ENCODE measurements at regions not wholly inside any gene's neighbourhood (a gene's known extent, or its start where the extent isn't known, plus 50 kb on each side); places are given as distances from the start of the nearest gene placed in this dataset.
A peak's percentile ranks its signal among the peaks of the same experiment; 100 is the strongest.

DNA sequence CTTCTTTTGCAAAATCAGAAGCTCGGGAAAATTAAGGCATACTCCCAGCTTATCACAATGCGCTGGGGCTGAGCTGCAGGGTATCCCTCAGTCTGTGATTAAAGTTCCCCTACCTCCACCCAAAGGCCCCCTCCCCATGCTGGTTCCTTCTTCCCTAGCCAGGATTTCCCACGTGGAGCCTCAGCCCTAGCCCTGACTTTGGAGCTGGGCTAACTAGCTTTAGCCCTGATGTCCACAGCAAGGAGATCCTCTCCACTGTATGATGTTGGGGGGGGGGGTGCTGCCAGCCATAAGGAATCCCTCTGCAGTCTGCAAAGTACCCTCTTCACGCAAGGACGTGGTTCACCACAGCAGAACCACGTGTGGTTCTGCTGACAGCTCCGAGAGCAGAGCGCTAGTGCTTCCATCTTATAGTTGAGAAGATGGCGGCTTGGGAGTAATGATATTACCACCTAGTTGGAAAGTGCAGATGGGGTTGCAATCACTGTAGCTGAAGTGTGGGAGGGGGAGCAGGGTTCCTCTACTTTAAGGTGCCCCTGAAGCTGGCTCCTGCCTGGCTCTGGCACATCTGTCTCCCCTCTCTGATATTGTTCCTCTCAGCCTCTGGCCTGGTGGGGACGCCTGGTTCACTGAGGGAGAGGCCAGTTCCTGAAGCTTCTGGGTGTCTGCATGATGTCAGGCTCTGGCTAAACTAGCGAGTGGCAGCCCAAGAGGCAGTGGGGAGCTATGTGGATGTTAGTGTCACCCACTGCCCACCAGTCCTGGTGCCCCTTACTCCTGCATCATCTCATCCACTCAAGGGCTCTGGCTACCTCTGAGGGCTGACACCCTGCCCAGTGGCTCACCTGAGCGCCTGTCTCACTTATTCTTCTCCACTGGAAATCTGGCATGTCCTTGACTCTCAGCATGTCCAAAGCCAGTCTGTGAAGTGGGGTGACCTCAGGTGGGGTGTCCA is 270.7 kb downstream of the RPS24 start:
- Histone ChIP-seq H3K36me3 (ENCODE audit: insufficient read depth, low read length) (no peaks in the 10 kb centered on the region), H3K27ac (ENCODE audit: low read depth, low read length, poor library complexity, severe bottlenecking) (no peak overlapping the region), H3K4me2 (ENCODE audit: low read length) (peak overlapping the region; percentile 78; the same call in 1 of the 2 replicates), H2AFZ (ENCODE audit: low read length) (peak overlapping the region; percentile 7; the same call in 1 of the 2 replicates), H3K9me3 (ENCODE audit: low read length) (peaks cover 11% of the 10 kb centered on the region; the same call in 1 of the 2 replicates), H3K4me3 (ENCODE audit: low read depth, low read length, poor library complexity, severe bottlenecking) (no peak overlapping the region), H3K4me1 (ENCODE audit: insufficient read depth, low read length, poor library complexity, severe bottlenecking) (peaks cover 26% of the 10 kb centered on the region), H4K20me1 (ENCODE audit: insufficient read depth, low read length) (no peaks in the 10 kb centered on the region), H3K9me2 (ENCODE audit: insufficient read depth, low read length) (no peaks in the 10 kb centered on the region), H3K79me2 (ENCODE audit: insufficient read depth, low read depth, low read length) (no peaks in the 10 kb centered on the region)
- no TSS peak for BruUV-seq (replicated peaks)
- CTCF ChIA-PET (ENCODE audit: unreplicated experiment) = no interaction called here
- intact Hi-C loops (cut with micrococcal nuclease; ENCODE audit: unreplicated experiment) = loop anchor here (5.0 kb wide), 2 partner anchors 893 to 1298 kb away; no protein-coding TSS in a partner anchor
- POLR2A ChIA-PET = interaction anchor here (0.5 to 1.4 kb wide), 3 partner anchors 9 to 55 kb away, joined by 3 to 4 read pairs (median 3); no protein-coding TSS in a partner anchor
- no peak for TF ChIP-seq EZH2phosphoT487 (IDR thresholded peaks at IDR 0.05; ENCODE audit: borderline replicate concordance, low read depth, low read length)
- TF ChIP-seq, protein P1, sequence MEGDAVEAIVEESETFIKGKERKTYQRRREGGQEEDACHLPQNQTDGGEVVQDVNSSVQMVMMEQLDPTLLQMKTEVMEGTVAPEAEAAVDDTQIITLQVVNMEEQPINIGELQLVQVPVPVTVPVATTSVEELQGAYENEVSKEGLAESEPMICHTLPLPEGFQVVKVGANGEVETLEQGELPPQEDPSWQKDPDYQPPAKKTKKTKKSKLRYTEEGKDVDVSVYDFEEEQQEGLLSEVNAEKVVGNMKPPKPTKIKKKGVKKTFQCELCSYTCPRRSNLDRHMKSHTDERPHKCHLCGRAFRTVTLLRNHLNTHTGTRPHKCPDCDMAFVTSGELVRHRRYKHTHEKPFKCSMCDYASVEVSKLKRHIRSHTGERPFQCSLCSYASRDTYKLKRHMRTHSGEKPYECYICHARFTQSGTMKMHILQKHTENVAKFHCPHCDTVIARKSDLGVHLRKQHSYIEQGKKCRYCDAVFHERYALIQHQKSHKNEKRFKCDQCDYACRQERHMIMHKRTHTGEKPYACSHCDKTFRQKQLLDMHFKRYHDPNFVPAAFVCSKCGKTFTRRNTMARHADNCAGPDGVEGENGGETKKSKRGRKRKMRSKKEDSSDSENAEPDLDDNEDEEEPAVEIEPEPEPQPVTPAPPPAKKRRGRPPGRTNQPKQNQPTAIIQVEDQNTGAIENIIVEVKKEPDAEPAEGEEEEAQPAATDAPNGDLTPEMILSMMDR (conservative IDR thresholded peaks at IDR 0.05; ENCODE audit: low read length) = no peak
- DNase-seq (ENCODE audit: low spot score) = no peak

DNA sequence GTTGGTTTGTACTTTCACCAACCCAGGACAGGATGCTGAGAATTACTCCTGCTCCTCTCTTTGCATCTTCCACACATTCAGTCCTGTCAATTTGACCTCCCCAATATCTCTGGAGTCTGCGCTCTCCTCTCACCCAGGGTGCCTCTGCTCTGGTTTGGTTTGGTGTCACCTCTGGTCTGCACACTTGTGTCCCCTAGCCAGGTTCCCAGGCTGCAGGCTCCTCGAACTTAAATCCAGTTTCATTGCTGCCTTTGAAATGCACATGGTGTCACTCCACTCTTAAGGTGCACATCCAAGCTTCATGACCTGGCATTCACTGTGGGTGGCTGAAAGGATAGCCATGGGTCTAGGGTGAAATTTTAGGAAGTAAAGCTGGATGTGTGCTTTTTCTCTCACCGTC is 271.6 kb downstream of the RPS24 start:
- POLR2A ChIA-PET = no interaction called here
- no peaks in the 10 kb centered on the region for H4K20me1 ChIP-seq (ENCODE audit: insufficient read depth, low read length)
- intact Hi-C loops (cut with micrococcal nuclease; ENCODE audit: unreplicated experiment) = no loop called here
- TF ChIP-seq EZH2phosphoT487 (IDR thresholded peaks at IDR 0.05; ENCODE audit: borderline replicate concordance, low read depth, low read length) = no peak
- TF ChIP-seq, protein P1 (conservative IDR thresholded peaks at IDR 0.05; ENCODE audit: low read length) = no peak
- no peaks in the 10 kb centered on the region for H3K9me2 ChIP-seq (ENCODE audit: insufficient read depth, low read length)
- no peaks in the 10 kb centered on the region for H3K79me2 ChIP-seq (ENCODE audit: insufficient read depth, low read depth, low read length)
- H3K9me3 ChIP-seq (ENCODE audit: low read length) = peaks cover 6% of the 10 kb centered on the region; the same call in 1 of the 2 replicates
- no peak overlapping the region for H2AFZ ChIP-seq (ENCODE audit: low read length)
- BruUV-seq (replicated peaks) = no TSS peak
- DNase-seq (ENCODE audit: low spot score) = no peak
- no peaks in the 10 kb centered on the region for H3K36me3 ChIP-seq (ENCODE audit: insufficient read depth, low read length)
- no peak overlapping the region for H3K27ac ChIP-seq (ENCODE audit: low read depth, low read length, poor library complexity, severe bottlenecking)
- CTCF ChIA-PET (ENCODE audit: unreplicated experiment) = no interaction called here
- H3K4me3 ChIP-seq (ENCODE audit: low read depth, low read length, poor library complexity, severe bottlenecking) = no peak overlapping the region
- H3K4me1 ChIP-seq (ENCODE audit: insufficient read depth, low read length, poor library complexity, severe bottlenecking) = peaks cover 19% of the 10 kb centered on the region
- no peak overlapping the region for H3K4me2 ChIP-seq (ENCODE audit: low read length)

DNA sequence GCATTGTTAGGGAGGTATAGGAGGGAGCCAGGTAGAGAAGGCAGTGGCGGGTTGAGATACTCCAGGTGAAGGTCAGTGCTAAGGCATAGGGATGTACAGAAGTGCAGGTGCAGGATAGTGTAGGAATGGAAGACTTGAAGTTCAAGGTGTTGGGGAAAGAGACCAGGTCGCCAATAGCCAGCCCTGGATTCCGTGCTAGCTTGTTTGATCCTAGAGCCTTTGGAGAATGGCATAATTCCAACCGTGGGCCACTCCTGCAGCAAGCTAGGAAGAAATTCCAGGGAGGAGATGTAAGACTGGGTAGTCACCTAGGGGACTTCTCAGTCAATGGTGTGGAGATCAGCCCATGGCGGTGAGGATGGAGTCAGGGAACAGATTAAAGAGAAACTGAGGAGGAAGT is 272.7 kb downstream of the RPS24 start:
- Histone ChIP-seq H3K9me2 (ENCODE audit: insufficient read depth, low read length) (no peaks in the 10 kb centered on the region), H3K79me2 (ENCODE audit: insufficient read depth, low read depth, low read length) (no peaks in the 10 kb centered on the region), H3K9me3 (ENCODE audit: low read length) (no peaks in the 10 kb centered on the region), H3K4me3 (ENCODE audit: low read depth, low read length, poor library complexity, severe bottlenecking) (no peak overlapping the region), H3K36me3 (ENCODE audit: insufficient read depth, low read length) (no peaks in the 10 kb centered on the region), H3K4me1 (ENCODE audit: insufficient read depth, low read length, poor library complexity, severe bottlenecking) (peaks cover 19% of the 10 kb centered on the region), H3K4me2 (ENCODE audit: low read length) (no peak overlapping the region), H4K20me1 (ENCODE audit: insufficient read depth, low read length) (no peaks in the 10 kb centered on the region), H3K27ac (ENCODE audit: low read depth, low read length, poor library complexity, severe bottlenecking) (no peak overlapping the region), H2AFZ (ENCODE audit: low read length) (no peak overlapping the region)
- TF ChIP-seq, protein P1 (conservative IDR thresholded peaks at IDR 0.05; ENCODE audit: low read length) = no peak
- no peak for TF ChIP-seq EZH2phosphoT487 (IDR thresholded peaks at IDR 0.05; ENCODE audit: borderline replicate concordance, low read depth, low read length)
- intact Hi-C loops (cut with micrococcal nuclease; ENCODE audit: unreplicated experiment) = no loop called here
- no peak for DNase-seq (ENCODE audit: low spot score)
- BruUV-seq (replicated peaks) = no TSS peak
- ChIA-PET CTCF (ENCODE audit: unreplicated experiment) (no interaction called here), POLR2A (no interaction called here)

Measured in OCI-LY7 (cell line).